Uterus (tissue), 3 donors: ENCODE measurements at regions not wholly inside any gene's neighbourhood (a gene's known extent, or its start where the extent isn't known, plus 50 kb on each side); places are given as distances from the start of the nearest gene placed in this dataset.

ENCODE experiments used
- DNase-seq, 2 donors: peaks; one replicate each; pipeline ENCODE4 v3.0.0-alpha.2; 2019 to 2020
- H3K27ac ChIP-seq, 2 donors: fragments of 200-600 bp; sonication (generic); 1 replicate in 1 of 2; 2 replicates in 1 of 2; pipeline ENCODE4 v1.5.1; 2016 to 2018
- H3K27me3 ChIP-seq, 2 donors: fragments of 200-600 bp; sonication (generic); one replicate each; pipeline ENCODE4 v1.5.1; 2018 to 2019; ENCODE audit warnings: control low read depth in 1 of 2
- H3K36me3 ChIP-seq, 2 donors: fragments of 200-600 bp; sonication (generic); one replicate each; pipeline ENCODE4 v1.5.1; 2019; ENCODE audit warnings: control low read depth in 1 of 2
- H3K4me1 ChIP-seq, 2 donors: fragments of 200-600 bp; sonication (generic); one replicate each; pipeline ENCODE4 v1.5.1; 2018 to 2019; ENCODE audit warnings: control low read depth in 1 of 2
- H3K4me3 ChIP-seq, 2 donors: fragments of 200-600 bp; sonication (generic); 1 replicate in 1 of 2; 2 replicates in 1 of 2; pipeline ENCODE4 v1.5.1; 2018 to 2019; ENCODE audit warnings: mild to moderate bottlenecking in 1 of 2
- H3K9me3 ChIP-seq, 2 donors: fragments of 200-600 bp; sonication (generic); one replicate each; pipeline ENCODE4 v1.5.1; 2019; ENCODE audit warnings: control low read depth in 1 of 2
- POLR2A ChIP-seq, 2 donors: fragments of 450-650 bp; IDR thresholded peaks; one replicate each; pipeline ENCODE4 v1.6.1; 2016; ENCODE audit warnings: antibody characterized with exemption in 2 of 2, mild to moderate bottlenecking in 1 of 2, moderate library complexity in 1 of 2
- intact Hi-C: fragments of 100-400 bp; cut with DNase I; formaldehyde crosslinking; loops from one replicate; pipeline ENCODE4 v1.15.1; 2023; ENCODE audit warnings: low total_unique reads
- TF ChIP-seq, protein P1 (sequence below), 4 experiments: fragments of 200-600 bp in 2 of 4; fragments of 450-650 bp in 2 of 4; sonication (generic) in 2 of 4; IDR thresholded peaks; one replicate each; pipeline ENCODE4 v1.5.1; 2016 to 2019; ENCODE audit warnings: antibody characterized with exemption in 4 of 4, mild to moderate bottlenecking in 2 of 4, moderate library complexity in 1 of 4
- donor health status: DM: yes; HTN: yes; CAD: no.

DNA sequence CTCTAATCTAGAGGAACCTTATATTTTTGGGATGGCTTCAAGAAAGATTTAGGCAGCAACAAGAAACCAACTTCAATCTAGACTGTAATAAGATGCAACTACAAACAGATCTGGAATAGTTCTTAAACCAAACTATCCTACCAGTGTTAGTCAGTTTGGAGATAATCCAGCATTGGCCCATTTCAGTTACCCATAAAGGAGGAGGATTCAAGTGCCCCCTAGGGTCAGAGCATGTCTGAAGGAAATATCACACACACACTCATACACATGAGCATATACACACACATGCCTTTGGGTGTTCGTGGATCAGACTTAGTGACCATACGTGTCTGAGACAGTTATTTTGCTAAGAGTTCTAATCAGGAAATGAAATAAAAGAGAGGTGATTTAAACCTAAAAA, 261.2 kb downstream of the ADAMTS20 start:
- DNase-seq: no peak
- Histone ChIP-seq H3K27ac (no peak overlapping the region), H3K27me3 (no peaks in the 10 kb centered on the region), H3K4me1 (peaks cover 0 to 3% of the 10 kb centered on the region in 2 donors), H3K9me3 (no peaks in the 10 kb centered on the region), H3K4me3 (no peak overlapping the region), H3K36me3 (no peaks in the 10 kb centered on the region)
- TF ChIP-seq POLR2A (IDR thresholded peaks at IDR 0.05): no peak
- TF ChIP-seq, protein P1, sequence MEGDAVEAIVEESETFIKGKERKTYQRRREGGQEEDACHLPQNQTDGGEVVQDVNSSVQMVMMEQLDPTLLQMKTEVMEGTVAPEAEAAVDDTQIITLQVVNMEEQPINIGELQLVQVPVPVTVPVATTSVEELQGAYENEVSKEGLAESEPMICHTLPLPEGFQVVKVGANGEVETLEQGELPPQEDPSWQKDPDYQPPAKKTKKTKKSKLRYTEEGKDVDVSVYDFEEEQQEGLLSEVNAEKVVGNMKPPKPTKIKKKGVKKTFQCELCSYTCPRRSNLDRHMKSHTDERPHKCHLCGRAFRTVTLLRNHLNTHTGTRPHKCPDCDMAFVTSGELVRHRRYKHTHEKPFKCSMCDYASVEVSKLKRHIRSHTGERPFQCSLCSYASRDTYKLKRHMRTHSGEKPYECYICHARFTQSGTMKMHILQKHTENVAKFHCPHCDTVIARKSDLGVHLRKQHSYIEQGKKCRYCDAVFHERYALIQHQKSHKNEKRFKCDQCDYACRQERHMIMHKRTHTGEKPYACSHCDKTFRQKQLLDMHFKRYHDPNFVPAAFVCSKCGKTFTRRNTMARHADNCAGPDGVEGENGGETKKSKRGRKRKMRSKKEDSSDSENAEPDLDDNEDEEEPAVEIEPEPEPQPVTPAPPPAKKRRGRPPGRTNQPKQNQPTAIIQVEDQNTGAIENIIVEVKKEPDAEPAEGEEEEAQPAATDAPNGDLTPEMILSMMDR (IDR thresholded peaks at IDR 0.05): no peak
- intact Hi-C loops: no loop called here

- H3K4me1 ChIP-seq: peaks cover 0 to 5% of the 10 kb centered on the region in 2 donors
- intact Hi-C loops: no loop called here
- H3K9me3 ChIP-seq: no peaks in the 10 kb centered on the region
- peak overlapping the region in 1 of 2 donors; percentile 51 for H3K27ac ChIP-seq
- no peaks in the 10 kb centered on the region for H3K36me3 ChIP-seq
- H3K27me3 ChIP-seq: no peaks in the 10 kb centered on the region
- H3K4me3 ChIP-seq: no peak overlapping the region
- peak; percentile 19 to 22 for DNase-seq
- TF ChIP-seq, protein P1 (IDR thresholded peaks at IDR 0.05): no peak
- TF ChIP-seq POLR2A (IDR thresholded peaks at IDR 0.05): no peak
Observed at GRCh38 chr12:43289426-43289801, 262.6 kb downstream of the ADAMTS20 start.

DNA sequence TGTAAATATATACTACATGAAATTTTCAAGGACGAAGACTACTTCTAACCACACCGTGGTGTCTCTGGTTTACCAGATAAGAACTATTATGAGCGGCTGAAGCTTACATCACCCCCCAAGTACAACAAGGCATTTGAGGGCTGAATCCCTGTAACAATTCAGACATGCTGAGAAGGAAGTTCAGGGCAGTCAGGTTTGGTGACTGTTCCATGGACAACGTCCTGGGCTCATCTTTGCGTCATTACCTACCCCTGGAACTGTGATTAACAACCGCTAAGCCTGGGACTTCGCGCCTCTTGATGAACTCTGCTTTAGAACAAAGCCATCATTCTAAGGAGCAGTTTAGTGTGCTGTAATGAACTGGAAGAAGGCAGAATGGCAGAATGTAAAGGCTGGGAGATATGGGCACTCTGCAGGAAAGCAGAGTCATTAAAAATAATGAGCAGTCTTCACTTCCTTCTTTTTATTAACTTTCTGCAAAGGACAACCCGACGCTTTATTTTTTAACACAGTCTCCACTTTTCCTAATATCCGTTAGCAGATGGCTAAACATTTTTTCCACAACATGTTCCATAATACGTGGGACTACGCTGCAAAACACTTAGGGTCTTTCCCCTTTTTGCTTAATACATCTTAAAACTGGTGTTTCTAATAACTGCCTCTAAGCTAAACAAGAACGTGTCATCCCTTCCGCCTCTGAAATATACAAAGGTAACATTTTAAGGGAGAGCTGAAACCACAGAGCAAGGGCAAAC, 263.2 kb downstream of the ADAMTS20 start:
- H3K4me3 ChIP-seq: no peak overlapping the region
- H3K27me3 ChIP-seq: no peaks in the 10 kb centered on the region
- H3K4me1 ChIP-seq: peaks cover 0 to 5% of the 10 kb centered on the region in 2 donors
- no peak for TF ChIP-seq POLR2A (IDR thresholded peaks at IDR 0.05)
- TF ChIP-seq, protein P1 (IDR thresholded peaks at IDR 0.05): no peak
- intact Hi-C loops: no loop called here
- H3K27ac ChIP-seq: peak overlapping the region in 1 of 2 donors; percentile 51
- no peaks in the 10 kb centered on the region for H3K36me3 ChIP-seq
- no peaks in the 10 kb centered on the region for H3K9me3 ChIP-seq
- DNase-seq: no peak

DNA sequence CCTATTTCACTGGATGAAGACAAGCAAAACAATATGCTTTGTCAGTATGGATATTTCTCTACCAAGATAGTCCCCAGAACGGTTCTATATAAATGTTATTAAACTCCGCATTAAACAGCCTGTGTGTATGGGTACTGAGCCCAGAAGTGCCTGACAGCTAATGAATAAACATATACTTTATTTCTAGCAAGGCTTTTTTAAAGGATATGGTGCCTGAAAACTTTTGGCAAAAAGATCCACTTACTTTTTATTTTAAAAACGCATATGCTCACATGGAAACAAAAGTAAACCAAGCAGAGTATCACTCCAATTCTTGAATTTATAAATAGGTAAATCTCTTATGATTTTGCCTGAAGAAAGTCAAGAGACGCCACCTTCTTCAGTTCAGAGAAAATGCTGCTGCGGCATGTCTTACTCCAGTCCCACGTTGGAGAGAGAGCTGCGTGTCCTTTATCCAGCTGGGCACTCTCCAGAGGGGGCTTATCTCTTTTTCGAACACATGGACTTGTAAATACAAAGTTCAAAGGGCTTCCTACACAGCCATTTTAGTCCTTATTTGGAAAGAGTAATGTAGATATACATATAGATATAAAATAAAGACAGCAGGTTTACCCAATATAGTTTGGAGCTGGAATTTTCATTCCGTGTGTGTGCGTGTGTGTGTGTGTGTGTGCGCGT, 264.2 kb downstream of the ADAMTS20 start:
- H3K27ac ChIP-seq: no peak overlapping the region
- DNase-seq: no peak
- intact Hi-C loops: no loop called here
- H3K9me3 ChIP-seq: no peaks in the 10 kb centered on the region
- no peaks in the 10 kb centered on the region for H3K27me3 ChIP-seq
- no peak overlapping the region for H3K4me3 ChIP-seq
- H3K36me3 ChIP-seq: no peaks in the 10 kb centered on the region
- peaks cover 0 to 5% of the 10 kb centered on the region in 2 donors for H3K4me1 ChIP-seq
- TF ChIP-seq, protein P1 (IDR thresholded peaks at IDR 0.05): no peak
- TF ChIP-seq POLR2A (IDR thresholded peaks at IDR 0.05): no peak

GRCh38 chr12:43286986-43287385, 265.0 kb downstream of the ADAMTS20 start:
- peaks cover 0 to 5% of the 10 kb centered on the region in 2 donors for H3K4me1 ChIP-seq
- no peak overlapping the region for H3K4me3 ChIP-seq
- H3K27me3 ChIP-seq: no peaks in the 10 kb centered on the region
- H3K27ac ChIP-seq: no peak overlapping the region
- TF ChIP-seq POLR2A (IDR thresholded peaks at IDR 0.05): no peak
- TF ChIP-seq, protein P1 (IDR thresholded peaks at IDR 0.05): no peak
- intact Hi-C loops: no loop called here
- no peaks in the 10 kb centered on the region for H3K36me3 ChIP-seq
- H3K9me3 ChIP-seq: no peaks in the 10 kb centered on the region
- DNase-seq: no peak
